DMS114 treated with DMSO at 0.1 percent for 48 hours (cell line): ENCODE measurements at regions not wholly inside any gene's neighbourhood (a gene's known extent, or its start where the extent isn't known, plus 50 kb on each side); places are given as distances from the start of the nearest gene placed in this dataset.

ENCODE experiments used
- DNase-seq: peaks from one replicate; lab custom pipeline; 2025; ENCODE audit not compliant: unreplicated experiment; lab: John Stamatoyannopoulos, UW

GRCh38 chr4:111984169-111984819 is 161.0 kb upstream of the FAM241A start:
- DNase-seq, result no peak

DNA sequence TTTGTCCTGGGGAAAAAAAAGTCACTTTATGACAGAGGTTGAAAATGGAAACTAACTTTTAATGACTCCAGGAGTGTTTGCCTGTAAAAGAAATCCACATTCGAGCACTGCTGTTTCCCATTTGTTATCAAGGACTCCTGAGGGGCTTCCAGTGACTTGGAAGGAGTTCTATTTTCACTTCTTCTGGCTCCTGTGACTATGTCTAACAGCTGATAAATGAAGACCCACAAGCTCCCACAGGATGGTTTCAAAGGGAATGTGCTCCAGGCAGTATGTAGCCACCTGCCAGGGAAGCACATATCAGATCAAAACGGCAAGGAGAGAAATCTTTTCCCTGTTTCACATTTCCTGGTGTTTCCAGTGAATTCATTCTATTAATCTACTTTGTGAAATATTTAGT is 159.8 kb upstream of the FAM241A start:
- no peak for DNase-seq

GRCh38 chr4:111986095-111986494 is 159.2 kb upstream of the FAM241A start:
- DNase-seq, result no peak

GRCh38 chr4:111988514-111988913 is 156.7 kb upstream of the FAM241A start:
- no peak for DNase-seq

GRCh38 chr4:111989817-111990216 is 155.4 kb upstream of the FAM241A start:
- no peak for DNase-seq

DNA sequence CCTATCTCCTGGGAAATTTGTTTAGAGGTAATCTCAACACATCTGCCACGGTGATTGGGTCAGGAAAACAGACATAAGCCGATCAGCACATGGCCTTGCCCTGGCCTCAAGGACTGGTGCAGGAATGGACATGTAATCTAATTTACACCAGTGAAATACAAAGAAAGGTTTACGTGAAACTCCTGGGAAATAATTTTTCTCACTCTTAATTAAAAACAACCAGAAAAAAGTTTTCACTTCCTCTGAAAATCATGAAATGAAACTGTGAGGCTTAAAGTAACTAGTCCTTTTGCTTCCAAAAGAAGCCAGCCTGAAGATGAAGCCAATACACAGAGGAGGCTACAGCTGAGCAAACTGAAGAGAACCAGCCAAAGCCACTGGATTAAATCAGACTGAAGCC is 154.1 kb upstream of the FAM241A start:
- DNase-seq, result no peak

GRCh38 chr4:111991797-111992196 is 153.5 kb upstream of the FAM241A start:
- DNase-seq, result no peak

DNA sequence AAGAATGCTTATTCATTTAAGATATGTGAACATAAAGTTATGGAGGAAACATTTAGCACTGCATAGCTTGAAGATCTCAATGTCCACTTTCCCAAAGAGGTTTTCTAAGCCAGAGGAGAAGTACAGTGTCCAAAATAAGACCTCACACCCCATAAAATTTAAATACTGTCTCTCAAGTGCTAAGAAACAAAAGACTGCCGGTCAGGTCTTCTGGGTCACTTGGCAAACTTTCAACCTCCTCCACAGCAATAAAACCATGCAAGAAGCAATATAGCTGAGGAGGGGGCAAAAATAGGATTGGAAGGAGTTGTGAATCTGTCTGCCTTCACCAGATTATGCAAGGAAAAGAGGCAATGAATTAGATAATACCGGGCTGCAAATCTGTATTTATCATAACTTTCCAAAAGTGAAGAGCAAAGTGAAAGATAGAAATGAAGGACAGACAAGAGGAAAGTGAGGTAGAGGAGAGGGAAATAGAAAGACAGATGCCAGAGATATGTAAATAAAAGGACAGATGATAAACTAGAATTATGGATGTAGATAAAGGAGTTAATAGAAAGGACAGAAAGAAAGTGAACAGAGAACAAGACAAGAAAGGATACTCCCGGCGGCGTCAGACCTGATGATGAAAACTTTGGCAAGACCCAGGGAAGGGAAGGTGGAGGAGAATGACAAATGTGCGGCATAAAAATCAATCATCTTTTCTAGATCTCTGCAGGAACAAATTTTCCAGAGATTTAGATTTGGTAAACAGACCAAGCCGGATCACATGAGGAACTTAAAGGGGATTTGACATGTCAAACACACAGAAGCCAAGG is 152.7 kb upstream of the FAM241A start:
- DNase-seq, result no peak

- no peak for DNase-seq
Observed at GRCh38 chr4:111994392-111994791, 150.9 kb upstream of the FAM241A start.

DNA sequence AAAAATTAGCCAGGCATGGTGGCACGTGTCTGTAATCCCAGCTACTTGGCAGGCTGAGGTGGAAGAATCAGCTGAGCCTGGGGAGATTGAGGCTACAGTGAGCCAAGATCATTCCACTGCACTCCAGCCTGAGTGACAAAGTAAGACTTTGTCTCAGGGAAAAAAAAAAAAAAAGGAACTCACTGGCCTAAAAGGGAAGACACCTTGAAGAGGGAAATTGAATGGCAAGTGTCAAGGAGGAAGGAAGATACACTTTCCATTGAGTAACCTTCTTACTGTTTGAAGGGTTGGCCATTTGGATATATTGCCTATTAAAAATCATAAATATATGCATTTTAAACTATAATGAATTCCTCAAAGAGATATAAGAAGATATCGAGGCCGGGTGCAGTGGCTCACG is 147.5 kb upstream of the FAM241A start:
- DNase-seq, result no peak

GRCh38 chr4:111999801-112000200 is 145.5 kb upstream of the FAM241A start:
- no peak for DNase-seq

- DNase-seq, result no peak
Observed at GRCh38 chr4:112001041-112001440, 144.2 kb upstream of the FAM241A start.

GRCh38 chr4:112002248-112002661 is 143.0 kb upstream of the FAM241A start:
- DNase-seq, result no peak

DNA sequence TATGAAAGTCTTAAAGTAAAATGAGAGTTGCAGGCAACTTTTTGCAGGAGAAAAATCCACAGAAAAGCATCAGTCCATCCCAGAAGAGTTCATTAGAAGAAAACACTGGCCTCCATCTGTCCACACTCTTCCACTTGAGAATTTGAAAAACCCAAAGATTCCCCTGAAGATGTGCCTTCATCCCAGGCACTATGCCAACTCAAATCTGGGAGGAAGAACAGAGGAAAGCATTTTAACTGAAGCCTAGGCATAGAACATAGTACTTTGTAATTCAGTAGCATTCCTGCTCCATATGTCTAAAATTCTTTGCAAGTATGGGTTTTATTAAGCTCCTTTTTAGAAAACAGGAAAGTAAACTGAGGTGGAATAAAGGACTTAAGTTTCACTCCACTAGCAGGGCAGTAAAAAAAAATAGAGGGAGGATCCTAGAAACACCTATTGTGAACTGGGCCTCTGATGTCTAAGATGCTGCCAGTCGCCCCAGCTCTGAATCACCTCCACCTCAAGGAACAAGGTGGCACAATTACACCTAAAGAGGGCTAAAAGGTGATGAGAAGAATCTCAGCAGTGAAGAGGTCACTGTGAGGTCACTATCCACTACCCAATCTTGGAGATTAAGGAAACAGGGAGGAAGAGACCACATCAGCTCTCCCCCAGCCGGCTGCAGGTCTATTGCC is 141.9 kb upstream of the FAM241A start:
- no peak for DNase-seq

- DNase-seq, result no peak
Observed at GRCh38 chr4:112005027-112005426, 140.2 kb upstream of the FAM241A start.

DNA sequence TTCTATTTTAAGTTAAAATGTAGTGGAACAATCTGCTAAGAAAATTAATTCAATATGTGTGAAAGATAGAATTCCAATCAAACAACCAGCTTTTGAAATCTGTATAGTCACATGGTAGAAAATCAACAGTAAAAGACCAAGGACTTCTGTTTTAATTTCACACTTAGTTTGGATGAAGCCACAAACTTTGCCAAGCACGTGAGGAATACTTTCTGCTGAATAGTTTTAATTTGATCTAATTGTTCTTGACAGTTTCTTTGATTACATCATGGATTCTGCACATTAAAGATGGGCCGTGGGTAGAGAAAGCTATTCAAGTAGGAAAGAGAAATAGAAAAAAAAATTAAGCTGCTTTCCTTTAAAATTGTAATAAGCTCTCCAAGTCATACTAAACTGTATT is 137.9 kb upstream of the FAM241A start:
- no peak for DNase-seq

- DNase-seq, result no peak
Observed at GRCh38 chr4:112015960-112016359, 129.3 kb upstream of the FAM241A start.

DNA sequence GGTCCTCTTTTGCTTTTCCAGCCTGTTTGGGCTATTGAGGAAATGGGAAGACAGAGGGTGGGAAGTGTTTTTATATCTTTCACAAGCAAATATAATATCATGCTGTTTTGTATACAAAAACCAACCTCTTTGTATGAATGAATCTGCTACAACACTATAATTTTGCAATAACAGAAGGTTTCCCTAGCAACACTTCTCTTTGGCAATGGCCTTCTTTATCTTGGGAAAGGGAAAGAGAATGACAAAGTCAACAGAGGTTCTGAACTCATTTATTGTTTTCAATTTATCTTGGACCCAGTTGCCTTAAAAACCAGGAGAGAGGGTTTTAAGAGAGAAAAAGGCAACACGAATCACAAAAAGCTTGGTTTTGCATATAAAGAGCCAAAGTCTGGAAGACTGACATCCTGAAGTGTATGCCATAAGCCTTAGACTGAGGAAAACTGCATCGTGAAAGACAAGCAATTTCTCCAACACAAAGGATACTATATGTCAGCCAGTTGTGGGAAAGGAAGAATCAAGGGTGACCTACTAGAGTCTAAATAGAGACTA is 121.8 kb upstream of the FAM241A start:
- no peak for DNase-seq

- no peak for DNase-seq
Observed at GRCh38 chr4:112026058-112026457, 119.2 kb upstream of the FAM241A start.

- no peak for DNase-seq
Observed at GRCh38 chr4:112029771-112030171, 115.5 kb upstream of the FAM241A start.

DNA sequence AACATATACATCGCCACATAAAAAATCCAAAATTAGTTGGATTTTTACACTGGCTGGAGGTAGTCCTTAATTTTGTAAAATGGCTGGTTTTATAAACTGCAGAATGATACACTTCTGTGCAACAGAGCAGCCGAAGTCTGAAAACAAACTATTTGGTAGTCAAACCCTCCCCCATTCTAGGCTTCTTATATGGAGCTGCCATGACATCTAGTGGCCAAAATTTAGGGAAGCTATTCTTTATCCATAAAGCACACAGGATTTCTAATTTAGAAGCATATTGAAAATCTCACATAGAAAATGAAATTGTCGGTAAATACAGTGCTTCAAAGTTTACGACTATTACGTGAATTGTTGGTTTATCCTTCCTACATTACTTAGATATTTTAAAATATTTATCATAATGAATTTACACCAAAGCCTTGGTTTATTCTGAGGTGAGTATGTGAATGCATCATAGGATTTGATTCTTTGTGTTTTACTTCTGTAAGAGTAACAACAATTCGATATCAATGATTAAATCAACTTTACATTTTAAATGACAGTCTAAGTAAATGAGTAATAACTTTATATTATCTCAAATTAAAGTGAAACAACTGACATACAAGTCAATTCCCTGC is 113.4 kb upstream of the FAM241A start:
- peak; percentile 51 for DNase-seq
